DOHH2 (cell line): ENCODE measurements at regions not wholly inside any gene's neighbourhood (a gene's known extent, or its start where the extent isn't known, plus 50 kb on each side); places are given as distances from the start of the nearest gene placed in this dataset.

Experiments
- CTCF ChIP-seq: fragments of 200-600 bp; sonication (generic); IDR thresholded peaks from one replicate; pipeline ENCODE4 v1.5.1; 2014; ENCODE audit warnings: antibody characterized with exemption, mild to moderate bottlenecking, low read depth, low read length; ENCODE audit not compliant: poor library complexity, severe bottlenecking
- EZH2phosphoT487 ChIP-seq: fragments of 200-600 bp; sonication (generic); IDR thresholded peaks from 2 replicates; pipeline ENCODE4 v1.6.1; 2017; ENCODE audit warnings: borderline replicate concordance, mild to moderate bottlenecking, antibody characterized with exemption, low read length, moderate library complexity, mixed read lengths

GRCh38 chr20:54822386-54822785, 347.0 kb downstream of the DOK5 start:
- no peak for TF ChIP-seq CTCF
- no peak for TF ChIP-seq EZH2phosphoT487
